GM19467 (cell line): ENCODE measurements at regions not wholly inside any gene's neighbourhood (a gene's known extent, or its start where the extent isn't known, plus 50 kb on each side); places are given as distances from the start of the nearest gene placed in this dataset.

Source experiments
- ATAC-seq: cut with Tn5 transposase; IDR thresholded peaks from one replicate; pipeline ENCODE4 v1.9.1; 2021; ENCODE audit warnings: mild to moderate bottlenecking, moderate library complexity; ENCODE audit not compliant: unreplicated experiment

- ATAC-seq, result no peak
Observed at GRCh38 chr2:213202011-213202410, 50.6 kb upstream of the IKZF2 start.

GRCh38 chr2:213205944-213206343, 54.5 kb upstream of the IKZF2 start:
- ATAC-seq, result no peak

- ATAC-seq, result no peak
Observed at GRCh38 chr2:213213186-213213585, 61.8 kb upstream of the IKZF2 start.

DNA sequence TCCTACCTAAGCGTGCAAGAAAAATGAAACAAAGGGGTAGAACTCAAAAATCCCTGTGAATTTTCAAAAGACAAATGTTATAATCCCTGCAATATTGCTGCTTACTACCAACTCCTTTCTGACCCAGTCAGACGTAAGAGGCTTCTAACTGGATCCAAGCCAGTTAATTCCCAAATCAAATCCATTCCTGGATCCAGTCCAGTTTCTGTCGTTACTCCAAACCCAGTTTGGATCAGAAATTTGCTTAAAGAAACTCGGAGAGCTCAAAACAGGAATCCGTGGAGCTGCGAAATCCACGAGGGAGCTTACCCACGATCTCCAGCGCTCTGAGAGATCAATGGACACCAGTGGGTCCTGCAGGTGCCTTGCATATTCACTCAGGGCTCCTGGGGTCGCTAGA, 62.8 kb upstream of the IKZF2 start:
- no peak for ATAC-seq

GRCh38 chr2:213216461-213216860, 65.0 kb upstream of the IKZF2 start:
- no peak for ATAC-seq

- ATAC-seq, result no peak
Observed at GRCh38 chr2:213219816-213220215, 64.4 kb upstream of the SPAG16 start.

- ATAC-seq, result no peak
Observed at GRCh38 chr2:213220967-213221603, 63.2 kb upstream of the SPAG16 start.

- no peak for ATAC-seq
Observed at GRCh38 chr2:213221957-213222356, 62.3 kb upstream of the SPAG16 start.

DNA sequence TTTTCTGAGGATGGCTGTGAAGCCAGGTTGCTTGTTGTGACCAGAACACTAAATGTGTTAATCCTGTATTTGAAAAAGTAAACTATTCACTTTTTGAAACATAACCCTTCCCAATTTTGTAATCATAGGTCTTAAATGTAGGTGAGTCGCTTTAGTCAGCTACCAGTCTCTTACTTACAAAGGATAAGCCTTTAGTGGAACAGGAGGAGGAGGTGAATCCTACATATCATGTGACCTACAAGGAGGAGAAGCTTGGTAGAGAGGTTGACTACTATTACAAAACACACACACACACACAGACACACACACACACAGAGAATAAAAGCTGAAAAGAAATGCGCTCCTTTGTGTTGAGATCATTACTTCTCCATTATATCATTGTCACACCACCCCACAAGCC, 59.9 kb upstream of the SPAG16 start:
- ATAC-seq, result no peak

DNA sequence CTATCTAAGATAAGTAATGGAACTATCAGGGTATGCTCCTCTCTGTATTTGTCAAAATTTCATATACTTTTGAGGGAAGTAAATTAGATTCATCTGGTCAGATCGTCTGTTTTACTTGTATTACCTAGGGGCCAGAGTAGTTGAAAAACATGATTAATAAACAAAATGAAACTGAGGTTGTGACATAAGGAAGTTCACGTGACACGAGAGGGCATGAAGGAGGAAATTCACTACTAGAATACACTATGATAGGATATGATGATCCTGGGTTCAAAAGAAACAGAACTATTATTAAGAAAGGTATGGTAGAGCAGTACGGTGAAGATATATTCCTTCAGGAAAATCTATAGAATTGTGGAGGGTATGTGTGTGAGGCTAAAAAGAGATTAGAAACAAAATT, 58.4 kb upstream of the SPAG16 start:
- no peak for ATAC-seq

GRCh38 chr2:213227458-213227857, 56.8 kb upstream of the SPAG16 start:
- peak; percentile 92 for ATAC-seq

DNA sequence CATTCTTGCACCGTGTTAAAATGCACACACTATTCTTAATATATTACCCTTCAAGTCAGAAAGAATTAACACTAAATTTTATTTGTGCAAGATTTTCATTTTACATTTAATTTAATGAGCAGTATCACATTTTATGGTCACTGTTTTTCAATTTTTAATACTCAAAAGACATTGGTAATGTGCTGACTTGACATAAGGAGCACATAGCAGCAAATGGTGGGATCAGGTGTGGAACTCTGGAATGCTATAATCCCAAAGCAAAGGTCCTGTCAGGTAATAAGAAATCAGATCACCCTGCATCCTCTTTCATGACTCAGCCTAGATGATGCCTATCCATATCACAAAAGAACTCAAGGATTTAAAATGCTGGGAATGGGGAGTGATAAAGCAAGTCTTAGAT, 55.6 kb upstream of the SPAG16 start:
- ATAC-seq, result no peak

- ATAC-seq, result no peak
Observed at GRCh38 chr2:213229814-213230213, 54.5 kb upstream of the SPAG16 start.

DNA sequence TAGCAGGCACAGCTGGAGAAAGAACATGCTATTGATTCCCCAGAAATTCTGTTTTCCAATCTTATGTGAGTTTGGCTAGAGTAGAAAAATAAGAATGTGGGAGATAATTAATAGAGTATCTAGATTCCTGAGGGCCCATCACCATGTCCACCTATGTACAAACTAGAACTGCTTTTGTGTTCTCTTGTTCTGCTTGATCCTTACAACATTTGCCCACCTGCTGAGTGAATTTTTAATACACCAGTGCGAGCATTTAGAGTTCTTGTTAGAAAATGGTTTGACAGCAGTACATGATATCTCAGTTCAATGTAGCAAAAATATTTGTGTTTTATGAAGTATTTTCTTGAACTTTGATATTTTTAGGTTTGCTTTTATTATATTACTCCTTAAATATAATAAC, 52.3 kb upstream of the SPAG16 start:
- no peak for ATAC-seq

DNA sequence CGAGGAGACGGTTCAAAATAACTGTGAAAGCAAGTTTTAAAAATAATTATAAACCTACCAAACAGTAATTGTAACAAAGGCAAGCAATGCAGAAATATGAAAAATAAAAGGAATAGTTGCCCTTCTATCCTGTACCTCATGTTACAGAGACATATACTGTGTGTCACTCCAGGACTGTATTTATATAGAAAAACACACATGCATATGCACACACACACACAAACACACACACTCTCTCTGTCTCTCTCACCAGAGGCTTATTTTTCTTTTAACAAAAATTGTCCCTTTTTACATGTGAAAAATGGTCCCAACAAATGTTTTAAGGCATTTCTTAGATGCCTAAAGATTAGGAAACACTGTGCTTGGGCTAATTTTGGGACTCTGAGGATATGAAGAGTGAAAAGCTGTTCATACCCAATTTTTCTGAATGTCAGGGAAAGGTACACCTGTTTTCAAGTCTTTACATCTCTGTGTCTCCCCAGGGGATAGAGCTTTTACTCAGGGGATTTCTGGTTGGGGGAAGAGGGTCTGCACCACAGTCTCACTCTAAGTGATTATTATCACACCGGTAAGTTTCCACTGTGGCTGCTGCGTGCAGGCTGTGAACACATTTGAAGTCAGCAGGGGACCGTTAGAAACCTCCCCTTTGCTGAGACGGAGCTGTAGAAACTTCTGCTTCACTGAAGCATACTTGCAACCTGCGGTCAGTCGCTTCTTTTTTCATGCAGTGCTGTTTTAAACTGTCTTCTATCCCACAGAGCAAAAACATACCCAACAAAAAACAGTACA, 51.4 kb upstream of the SPAG16 start:
- ATAC-seq, result peak; percentile 92

GRCh38 chr2:213233438-213234330, 50.6 kb upstream of the SPAG16 start:
- ATAC-seq, result no peak
